HG02938 (cell line): ENCODE measurements at regions not wholly inside any gene's neighbourhood (a gene's known extent, or its start where the extent isn't known, plus 50 kb on each side); places are given as distances from the start of the nearest gene placed in this dataset.

Experiments used
- ATAC-seq: cut with Tn5 transposase; IDR thresholded peaks from one replicate; pipeline ENCODE4 v1.9.1; 2021; ENCODE audit warnings: mild to moderate bottlenecking, moderate library complexity; ENCODE audit not compliant: unreplicated experiment

DNA sequence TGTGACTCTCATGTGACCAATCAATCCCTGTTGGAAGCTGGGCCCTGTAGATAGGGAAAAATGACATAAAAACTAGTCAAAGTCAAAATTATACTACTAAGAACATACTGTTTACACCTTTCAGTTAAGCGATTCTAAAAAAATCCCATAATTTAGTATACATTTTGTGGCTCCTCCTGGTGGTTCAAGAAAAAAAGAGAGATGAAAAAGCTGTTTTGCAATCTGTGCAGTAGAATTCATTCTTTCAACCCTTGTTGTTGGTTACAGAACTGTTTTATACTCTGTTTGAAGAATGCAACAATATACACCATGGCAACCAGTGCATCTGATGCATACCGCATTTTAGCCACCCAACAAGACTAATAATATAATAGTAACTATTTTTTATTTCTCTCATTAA is 66.8 kb upstream of the ANK2 start:
- ATAC-seq: no peak

GRCh38 chr4:112994732-112995464 is 54.6 kb upstream of the ANK2 start:
- ATAC-seq: no peak
